ENCODE measurements at regions not wholly inside any gene's neighbourhood (a gene's known extent, or its start where the extent isn't known, plus 50 kb on each side); places are given as distances from the start of the nearest gene placed in this dataset.

DNA sequence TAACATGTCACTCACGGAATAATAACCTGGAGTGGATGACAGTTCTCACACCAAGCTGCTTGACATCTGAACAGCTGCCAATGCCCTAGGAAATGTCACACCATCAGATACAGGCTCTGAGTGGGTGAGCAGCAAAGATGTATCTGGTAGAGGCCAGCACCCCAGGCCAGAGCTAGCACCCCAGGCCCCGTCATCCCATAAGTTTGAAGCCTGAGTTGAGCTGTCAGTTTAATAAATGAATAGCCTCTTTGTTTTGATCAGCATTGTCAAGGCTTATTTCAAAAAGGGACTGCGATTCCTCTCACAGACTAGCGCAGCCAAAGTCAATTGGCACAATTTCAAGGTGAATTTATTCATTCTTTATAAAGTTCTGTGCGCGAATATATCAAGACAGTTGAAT is 1327.1 kb downstream of the MAT2B start:
- in situ Hi-C loops (cut with MboI; ENCODE audit: low pct_unique_long_range_greater_than_20kb, low sequenced_read_pairs, unreplicated experiment), result no loop called here
- TF ChIP-seq, protein P1, sequence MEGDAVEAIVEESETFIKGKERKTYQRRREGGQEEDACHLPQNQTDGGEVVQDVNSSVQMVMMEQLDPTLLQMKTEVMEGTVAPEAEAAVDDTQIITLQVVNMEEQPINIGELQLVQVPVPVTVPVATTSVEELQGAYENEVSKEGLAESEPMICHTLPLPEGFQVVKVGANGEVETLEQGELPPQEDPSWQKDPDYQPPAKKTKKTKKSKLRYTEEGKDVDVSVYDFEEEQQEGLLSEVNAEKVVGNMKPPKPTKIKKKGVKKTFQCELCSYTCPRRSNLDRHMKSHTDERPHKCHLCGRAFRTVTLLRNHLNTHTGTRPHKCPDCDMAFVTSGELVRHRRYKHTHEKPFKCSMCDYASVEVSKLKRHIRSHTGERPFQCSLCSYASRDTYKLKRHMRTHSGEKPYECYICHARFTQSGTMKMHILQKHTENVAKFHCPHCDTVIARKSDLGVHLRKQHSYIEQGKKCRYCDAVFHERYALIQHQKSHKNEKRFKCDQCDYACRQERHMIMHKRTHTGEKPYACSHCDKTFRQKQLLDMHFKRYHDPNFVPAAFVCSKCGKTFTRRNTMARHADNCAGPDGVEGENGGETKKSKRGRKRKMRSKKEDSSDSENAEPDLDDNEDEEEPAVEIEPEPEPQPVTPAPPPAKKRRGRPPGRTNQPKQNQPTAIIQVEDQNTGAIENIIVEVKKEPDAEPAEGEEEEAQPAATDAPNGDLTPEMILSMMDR (IDR thresholded peaks at IDR 0.05; ENCODE audit: extremely low read depth, insufficient read depth, missing control alignments), result no peak
- DNase-seq (ENCODE audit: low spot score), result no peak

DNA sequence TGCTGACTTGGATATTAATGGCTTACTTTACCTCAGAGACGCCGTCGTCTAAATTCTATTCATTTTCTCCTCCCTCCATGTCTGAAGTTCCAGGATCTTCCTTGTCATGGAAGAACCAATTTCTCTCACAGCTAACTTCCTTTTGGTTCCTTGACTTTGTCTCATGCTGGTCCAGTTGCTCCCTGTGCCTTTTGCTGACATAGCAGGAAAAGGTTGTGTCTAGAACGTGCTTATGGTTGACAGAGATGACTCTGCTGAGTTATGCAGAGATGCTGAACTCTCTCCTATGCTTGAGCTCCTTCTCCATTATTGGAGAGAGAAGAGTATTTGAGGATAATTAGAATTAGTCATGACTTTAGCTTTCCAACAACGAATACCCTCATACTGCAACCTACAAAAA is 1338.9 kb downstream of the MAT2B start:
- DNase-seq (ENCODE audit: low spot score), result no peak
- TF ChIP-seq, protein P1 (IDR thresholded peaks at IDR 0.05; ENCODE audit: extremely low read depth, insufficient read depth, missing control alignments), result no peak
- in situ Hi-C loops (cut with MboI; ENCODE audit: low pct_unique_long_range_greater_than_20kb, low sequenced_read_pairs, unreplicated experiment), result no loop called here

DNA sequence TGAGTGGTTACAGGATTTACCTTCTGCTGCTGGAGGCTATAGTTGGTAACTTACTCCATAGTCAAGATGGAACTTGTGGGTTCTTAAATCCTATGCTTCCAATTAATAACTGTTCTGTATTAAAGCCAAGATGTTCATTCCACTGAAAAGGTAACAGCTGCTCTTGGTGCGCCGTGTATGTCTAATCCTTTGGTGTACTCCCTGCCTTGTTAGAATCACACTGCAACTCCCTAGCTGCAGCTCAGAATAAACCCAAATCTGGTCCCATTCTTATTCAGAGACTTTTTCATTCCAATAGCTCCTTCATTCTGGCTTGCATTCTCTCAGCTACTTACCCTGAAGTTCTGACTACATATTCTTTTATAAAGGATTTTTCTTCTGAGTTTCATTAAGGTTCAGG is 1355.5 kb downstream of the MAT2B start:
- in situ Hi-C loops (cut with MboI; ENCODE audit: low pct_unique_long_range_greater_than_20kb, low sequenced_read_pairs, unreplicated experiment), result no loop called here
- no peak for DNase-seq (ENCODE audit: low spot score)
- TF ChIP-seq, protein P1 (IDR thresholded peaks at IDR 0.05; ENCODE audit: extremely low read depth, insufficient read depth, missing control alignments), result no peak

DNA sequence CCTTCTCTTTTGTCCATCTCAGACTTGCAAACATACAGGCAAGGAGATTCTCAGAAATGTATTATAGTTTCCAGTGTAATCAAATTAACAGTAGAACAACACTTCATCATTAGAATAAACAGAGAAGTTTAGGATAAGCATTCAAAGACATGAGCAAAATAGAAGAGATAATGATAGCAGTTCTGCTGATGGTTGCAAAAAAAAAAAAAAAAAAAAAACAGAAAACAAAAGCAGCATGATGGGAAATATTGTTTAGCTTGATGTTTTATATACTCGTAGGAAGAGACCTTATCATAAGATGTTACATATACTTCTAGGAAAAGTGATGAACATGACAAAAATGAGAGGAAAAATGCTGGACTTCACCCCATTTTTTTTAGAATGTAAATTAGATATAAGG is 1356.2 kb downstream of the MAT2B start:
- TF ChIP-seq, protein P1 (IDR thresholded peaks at IDR 0.05; ENCODE audit: extremely low read depth, insufficient read depth, missing control alignments), result no peak
- DNase-seq (ENCODE audit: low spot score), result no peak
- in situ Hi-C loops (cut with MboI; ENCODE audit: low pct_unique_long_range_greater_than_20kb, low sequenced_read_pairs, unreplicated experiment), result no loop called here

DNA sequence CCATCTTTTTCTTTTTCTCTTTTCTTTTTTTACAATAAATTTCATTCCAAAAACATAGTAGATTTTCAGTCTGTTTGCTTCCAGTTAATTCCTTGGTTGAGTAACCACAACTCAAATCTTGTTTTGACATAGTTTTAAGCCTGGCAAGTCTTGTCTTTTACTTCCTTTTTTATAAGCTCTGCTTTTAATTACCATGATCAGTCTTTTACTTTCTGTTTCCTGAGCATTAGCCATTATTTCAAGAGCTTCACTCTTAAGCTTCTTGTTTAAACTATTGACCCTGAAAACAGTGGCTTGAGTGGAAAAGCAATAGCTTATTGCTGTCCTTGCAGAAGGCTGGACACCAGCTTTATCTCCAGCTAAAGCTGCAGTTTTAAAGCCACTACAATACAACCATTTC is 1363.3 kb downstream of the MAT2B start:
- TF ChIP-seq, protein P1 (IDR thresholded peaks at IDR 0.05; ENCODE audit: extremely low read depth, insufficient read depth, missing control alignments), result no peak
- no peak for DNase-seq (ENCODE audit: low spot score)
- in situ Hi-C loops (cut with MboI; ENCODE audit: low pct_unique_long_range_greater_than_20kb, low sequenced_read_pairs, unreplicated experiment), result no loop called here

DNA sequence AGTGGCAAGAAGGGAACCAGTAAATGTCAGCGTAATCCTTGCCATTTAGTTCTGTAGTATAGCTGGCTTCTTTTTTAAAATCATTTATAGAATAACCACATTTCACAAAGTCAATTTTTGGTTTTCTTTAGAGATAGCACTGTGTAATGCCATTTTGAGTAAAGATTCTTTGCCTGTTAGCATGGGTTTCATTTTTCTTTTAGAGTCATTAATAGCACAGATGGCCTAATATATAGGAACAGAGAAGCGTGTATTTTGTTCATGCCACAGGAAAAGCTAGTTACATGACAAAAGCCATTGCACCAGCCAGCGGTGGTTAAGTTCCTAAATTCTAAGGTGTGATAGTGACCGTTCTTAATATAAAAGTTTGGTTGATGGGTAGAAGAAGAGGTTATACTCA is 1363.9 kb downstream of the MAT2B start:
- no peak for DNase-seq (ENCODE audit: low spot score)

More for the DNA sequence above, 1363.9 kb downstream of the MAT2B start:
- TF ChIP-seq, protein P1 (IDR thresholded peaks at IDR 0.05; ENCODE audit: extremely low read depth, insufficient read depth, missing control alignments), result no peak
- in situ Hi-C loops (cut with MboI; ENCODE audit: low pct_unique_long_range_greater_than_20kb, low sequenced_read_pairs, unreplicated experiment), result no loop called here
